Stimulated activated CD4-positive, alpha-beta T cell treated with anti-CD3 and anti-CD28 coated beads, Interleukin-12 subunit alpha, Interleukin-12 subunit beta, amount 100 ng/mL, for 24 hours (primary cell): ENCODE measurements at regions not wholly inside any gene's neighbourhood (a gene's known extent, or its start where the extent isn't known, plus 50 kb on each side); places are given as distances from the start of the nearest gene placed in this dataset.
A peak's percentile ranks its signal among the peaks of the same experiment; 100 is the strongest.

Source experiments
- DNase-seq, 2 experiments: peaks; one replicate each; pipeline ENCODE4 v3.0.0-alpha.2; 2020; ENCODE audit warnings: low read depth in 2 of 2

DNA sequence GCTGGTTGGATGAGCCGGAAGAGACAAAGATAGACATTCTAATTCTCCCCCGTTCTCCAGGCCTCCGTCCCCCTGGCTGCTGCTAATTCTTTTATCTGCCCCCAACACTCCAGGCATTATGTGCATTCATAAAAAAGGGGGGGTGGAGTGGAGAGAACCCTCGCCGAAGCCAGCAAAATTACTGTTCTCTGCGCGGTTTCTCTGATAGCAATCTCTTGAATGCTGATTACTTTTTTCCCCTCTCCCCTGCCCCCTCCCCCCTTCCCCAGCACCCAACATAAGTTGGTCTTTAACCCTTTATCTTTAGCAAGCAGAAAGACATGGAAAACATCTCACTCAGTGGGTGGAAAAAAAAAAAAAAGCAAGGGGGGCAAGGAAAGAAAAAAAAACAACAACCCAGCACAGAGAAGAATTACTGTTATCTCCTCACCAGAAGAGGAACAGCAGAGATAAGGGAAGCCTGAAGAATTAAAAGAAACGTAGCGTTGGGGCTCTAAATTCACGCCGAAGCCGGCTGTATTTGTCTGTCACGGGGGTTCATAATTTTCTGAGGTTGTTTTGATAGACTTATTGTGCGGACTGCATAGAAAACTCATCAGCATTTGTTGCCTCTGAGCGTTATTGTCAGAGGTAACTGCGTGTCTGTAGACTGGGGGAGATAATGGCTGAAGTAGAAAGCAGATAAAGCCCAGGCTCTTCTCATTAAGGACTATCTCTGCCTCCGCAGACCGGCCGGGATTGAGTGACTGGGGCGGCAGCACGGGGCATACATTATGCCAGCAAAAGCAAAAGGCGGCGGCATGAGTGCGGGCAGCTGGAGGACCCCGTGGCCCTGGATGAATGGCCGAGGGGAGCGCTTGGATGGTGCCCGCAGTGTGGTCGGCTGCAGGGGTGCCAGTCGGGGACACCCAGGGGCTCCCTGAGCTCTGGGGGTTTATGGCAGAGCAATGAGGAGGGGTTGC lies 126.9 kb downstream of the MRM1 start:
- peak; percentile 14 to 27 for DNase-seq

- no peak for DNase-seq
These were observed 128.9 kb downstream of the MRM1 start for GRCh38 chr17:36730095-36730808.

- no peak for DNase-seq
These were observed 129.6 kb downstream of the MRM1 start for GRCh38 chr17:36730857-36731490.

DNA sequence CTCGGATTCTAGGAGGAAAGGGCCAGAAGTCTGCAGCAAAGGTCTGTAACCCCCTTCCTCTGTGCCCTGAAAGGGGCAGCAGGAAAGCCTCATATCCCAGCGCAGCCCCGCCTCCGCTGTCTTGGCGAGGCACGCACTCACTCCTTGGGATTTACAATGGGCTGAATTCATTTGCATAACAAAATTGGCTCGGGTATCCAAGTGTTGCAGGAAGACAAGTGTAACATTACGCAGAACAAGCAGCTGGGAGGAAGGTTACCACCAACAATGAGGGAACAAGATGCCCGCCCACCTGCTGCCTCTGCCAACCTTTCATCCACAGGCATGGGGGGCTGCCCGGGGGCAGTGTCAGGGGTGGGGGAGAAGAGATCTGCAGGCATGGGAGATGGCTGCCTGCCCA lies 130.4 kb downstream of the MRM1 start:
- no peak for DNase-seq

DNA sequence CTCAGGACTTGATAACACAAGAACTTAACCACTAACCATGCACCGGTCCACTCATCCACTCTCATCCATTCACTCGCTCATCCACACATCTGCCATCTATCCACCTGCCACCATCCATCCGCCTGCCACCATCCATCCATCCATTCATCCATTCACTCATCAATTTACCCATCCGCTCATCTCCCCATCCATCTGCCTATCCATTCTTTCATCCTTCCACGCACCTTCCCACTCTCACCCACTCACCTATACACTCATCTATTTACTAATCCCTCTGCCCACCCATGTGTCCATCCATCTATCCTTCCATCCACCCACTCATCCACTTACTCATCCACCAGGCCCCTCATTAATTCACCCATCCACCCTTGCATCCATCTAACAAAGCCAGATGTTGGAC lies 131.0 kb downstream of the MRM1 start:
- no peak for DNase-seq

DNA sequence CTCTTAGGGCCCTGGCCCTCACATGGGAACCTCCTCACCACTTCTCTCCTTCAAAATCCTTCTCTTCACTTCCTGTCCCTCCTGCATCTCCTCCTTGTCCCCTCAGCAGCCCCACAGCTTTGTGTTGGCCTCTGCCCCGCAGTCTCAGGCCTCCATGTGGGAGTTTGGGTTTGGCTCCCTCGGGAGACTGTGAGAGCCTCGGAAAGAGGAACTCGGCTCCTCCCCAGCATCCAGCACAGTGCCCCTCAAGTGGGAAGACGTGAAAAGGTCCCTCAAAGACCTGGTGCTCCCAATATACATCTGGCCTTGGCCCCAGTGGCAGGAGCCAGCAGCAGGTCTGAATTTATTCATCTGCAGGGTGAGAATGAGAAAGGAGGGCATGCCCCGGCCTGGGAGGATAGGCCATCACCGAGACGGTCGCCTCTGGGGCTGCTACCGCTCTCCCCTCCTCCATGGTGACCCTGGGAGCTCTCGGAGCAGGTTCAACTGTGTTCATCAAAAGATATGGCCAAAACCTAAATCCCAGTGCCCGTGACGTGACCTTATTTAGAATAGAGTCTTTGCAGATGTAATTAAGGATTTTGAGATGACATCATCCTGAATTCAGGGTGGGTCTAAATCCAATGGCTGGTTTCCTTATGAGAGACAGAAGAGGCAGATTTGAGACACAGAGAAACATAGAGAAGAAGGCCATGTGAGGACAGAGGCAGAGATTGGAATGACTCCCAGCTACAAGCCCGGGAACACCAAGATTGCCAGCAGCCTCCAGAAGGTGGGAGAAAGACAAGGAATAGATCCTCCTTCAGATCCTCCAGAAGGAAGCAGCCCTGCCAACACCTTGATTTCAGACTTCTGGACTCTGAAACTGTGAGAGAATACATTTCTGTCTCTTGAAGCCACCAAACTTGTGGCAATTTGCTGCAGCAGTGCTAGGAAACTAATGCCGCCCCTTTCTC lies 135.1 kb downstream of the MRM1 start:
- no peak for DNase-seq

DNA sequence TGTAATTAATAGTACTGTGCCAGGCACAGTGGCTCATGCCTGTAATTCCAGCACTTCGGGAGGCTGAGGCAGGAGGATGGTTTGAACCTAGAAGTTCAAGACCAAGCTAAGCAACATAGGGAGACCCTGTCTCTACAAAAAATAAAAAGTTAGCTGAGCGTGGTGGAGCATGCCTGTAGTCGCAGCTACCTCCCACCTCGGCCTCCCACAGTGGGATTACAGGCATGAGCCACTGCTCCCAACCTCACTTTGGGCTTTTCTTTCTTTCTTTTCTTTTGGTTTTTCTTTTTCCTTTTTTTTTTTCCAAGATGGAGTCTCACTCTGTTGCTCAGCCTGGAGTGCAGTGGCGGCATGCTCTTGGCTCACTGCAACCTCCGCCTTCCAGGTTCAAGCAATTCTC lies 137.8 kb downstream of the MRM1 start:
- DNase-seq, result no peak

DNA sequence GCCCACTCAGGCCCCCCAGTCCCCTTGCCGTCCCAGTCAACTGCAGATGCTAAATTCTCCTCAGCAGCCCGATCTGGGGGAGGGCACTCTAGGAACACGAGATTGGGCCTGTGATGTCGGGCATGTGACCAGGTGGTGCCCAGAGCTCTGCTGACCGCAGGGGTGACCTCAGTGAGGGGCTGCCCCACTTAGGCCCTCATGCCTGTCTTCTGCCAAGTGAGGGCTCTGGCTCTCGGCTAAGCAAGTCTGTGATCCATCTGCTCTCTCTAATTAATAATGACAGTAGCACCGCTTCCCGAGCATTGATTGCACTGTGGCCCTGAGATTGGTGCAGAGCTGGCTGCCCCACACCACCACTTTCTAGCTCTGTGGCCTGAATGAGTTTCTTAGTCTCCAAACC lies 138.8 kb downstream of the MRM1 start:
- no peak for DNase-seq

DNA sequence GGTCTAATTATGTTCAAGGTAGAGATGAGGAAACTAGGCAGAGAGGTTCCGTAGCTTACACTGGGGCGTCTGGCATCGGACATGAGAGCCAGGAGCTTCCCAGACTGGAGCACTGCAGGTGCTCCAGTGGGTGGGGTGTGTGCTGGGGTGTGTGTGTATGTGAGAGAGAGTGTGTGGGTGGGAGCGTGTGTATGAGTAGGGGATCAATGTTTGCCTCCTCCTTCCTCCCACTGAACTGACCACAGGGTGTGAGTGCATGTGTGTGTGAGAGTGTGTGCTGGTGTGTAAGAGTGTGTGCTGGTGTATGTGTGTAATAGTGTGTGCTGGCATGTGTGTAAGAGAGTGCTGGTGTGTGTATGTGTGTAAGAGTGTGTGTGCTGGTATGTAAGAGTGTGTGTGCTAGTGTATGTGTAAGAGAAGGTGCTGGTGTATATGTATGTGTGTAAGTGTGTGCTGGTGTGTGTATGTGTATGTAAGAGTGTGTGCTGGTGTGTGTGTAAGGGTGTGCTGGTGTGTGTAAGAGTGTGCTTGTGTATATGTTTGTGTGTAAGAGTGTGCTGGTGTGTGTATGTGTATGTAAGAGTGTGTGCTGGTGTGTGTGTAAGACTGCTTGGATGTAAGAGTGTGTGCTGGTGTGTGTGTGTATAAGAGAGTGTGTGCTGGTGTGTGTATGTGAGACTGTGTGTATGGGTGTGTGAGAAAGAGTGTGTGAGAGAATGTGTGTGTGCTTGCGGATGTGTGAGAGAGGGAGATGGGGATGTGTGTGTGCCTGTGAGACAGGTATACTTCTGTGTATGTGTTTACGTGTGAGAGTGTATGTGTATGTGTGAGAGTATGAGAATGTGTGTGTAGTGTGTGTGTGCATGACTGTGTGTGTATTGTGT lies 139.9 kb downstream of the MRM1 start:
- no peak for DNase-seq

GRCh38 chr17:36742267-36743000 lies 141.1 kb downstream of the MRM1 start:
- no peak for DNase-seq

GRCh38 chr17:36743130-36743529 lies 141.7 kb downstream of the MRM1 start:
- no peak for DNase-seq

DNA sequence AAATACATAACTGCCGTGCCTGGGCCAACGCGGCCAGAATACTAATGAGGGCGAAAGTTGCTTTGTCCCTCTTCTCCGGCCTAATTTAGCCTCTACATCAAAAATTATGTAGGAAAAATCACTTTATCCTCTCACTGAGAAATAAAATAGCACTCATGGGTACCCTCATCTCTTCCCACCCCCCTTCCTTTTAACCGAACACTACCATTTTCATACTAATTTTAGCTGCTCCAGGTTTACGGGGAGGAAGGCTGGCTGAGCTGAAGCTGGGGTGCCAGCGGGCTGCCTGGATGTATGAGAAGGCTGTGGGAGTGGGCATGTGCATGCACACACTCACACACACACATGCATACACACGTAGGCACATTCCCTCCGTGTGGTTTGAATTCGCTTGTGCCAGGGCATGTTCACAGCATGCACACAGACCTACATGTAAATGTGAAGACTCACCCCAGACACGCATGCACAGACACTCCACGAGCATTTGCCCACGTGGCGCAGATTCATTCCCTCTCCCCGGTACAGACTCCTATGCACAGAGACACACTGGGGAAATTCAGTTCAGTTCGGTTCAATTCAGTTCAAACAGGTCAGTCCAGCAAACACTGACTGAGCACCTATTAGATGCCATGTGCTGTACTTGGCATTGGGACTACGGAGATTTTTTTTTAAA lies 145.1 kb downstream of the MRM1 start:
- DNase-seq, result no peak

GRCh38 chr17:36747861-36748260 lies 146.5 kb downstream of the MRM1 start:
- no peak for DNase-seq

DNA sequence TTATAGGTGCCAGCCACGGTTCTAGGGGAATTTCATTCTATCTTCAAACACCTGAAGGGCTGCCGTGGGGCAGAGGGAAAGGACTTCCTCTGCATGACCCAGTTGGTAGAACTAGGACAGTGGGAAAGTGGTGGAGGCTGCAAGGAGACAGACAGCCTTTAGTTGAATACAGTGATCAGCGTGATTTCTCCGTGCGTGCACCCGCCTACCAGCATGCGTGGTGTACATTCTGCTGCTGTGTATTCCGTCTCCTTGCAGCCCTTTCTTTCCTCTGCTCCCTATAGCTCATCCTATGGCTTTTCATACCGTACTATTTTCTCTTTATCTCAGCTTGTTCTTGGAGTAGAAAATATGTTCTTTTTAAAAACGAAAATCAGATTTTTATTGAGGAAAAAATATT lies 146.9 kb downstream of the MRM1 start:
- no peak for DNase-seq

DNA sequence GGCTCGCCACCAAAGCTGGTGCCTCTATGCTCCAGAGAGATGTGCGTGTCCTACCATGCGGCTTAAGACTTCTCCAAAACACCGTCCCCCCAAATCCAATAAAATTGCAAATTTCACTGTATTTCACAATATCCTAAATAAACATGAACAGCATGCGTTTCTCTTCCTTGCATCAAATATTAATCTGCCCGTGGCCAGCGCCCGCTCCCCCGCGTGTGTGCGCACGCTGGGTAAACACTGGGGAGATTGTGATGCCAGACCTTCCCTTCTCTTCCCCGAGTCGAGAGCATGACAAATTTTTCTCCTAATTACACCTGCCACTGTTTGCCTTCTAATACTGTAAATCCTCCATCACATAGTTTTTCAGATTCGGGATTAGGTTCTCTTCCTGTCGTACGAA lies 148.1 kb downstream of the MRM1 start:
- no peak for DNase-seq

- DNase-seq, result no peak
These were observed 149.0 kb downstream of the MRM1 start for GRCh38 chr17:36750316-36750885.

- DNase-seq, result no peak
These were observed 150.9 kb downstream of the MRM1 start for GRCh38 chr17:36752096-36752888.

GRCh38 chr17:36755586-36755985 lies 154.2 kb downstream of the MRM1 start:
- DNase-seq, result peak in 1 of 2 experiments; percentile 27
